ENCODE measurements at regions not wholly inside any gene's neighbourhood (a gene's known extent, or its start where the extent isn't known, plus 50 kb on each side); places are given as distances from the start of the nearest gene placed in this dataset.

- no peak for FAIRE-seq
- no peak for DNase-seq (ENCODE audit: insufficient read length)
- TF ChIP-seq TAF1 (IDR thresholded peaks at IDR 0.05; ENCODE audit: borderline replicate concordance, low read depth, low read length), result no peak
- TF ChIP-seq POLR2A (IDR thresholded peaks at IDR 0.05; ENCODE audit: low read depth, low read length), result no peak
- no peak for TF ChIP-seq POLR2AphosphoS5 (IDR thresholded peaks at IDR 0.05; ENCODE audit: low read depth, low read length)
Observed at GRCh38 chr1:177864538-177865305, 105.1 kb downstream of the SEC16B start.

- no peak for DNase-seq (ENCODE audit: insufficient read length)
- TF ChIP-seq TAF1 (IDR thresholded peaks at IDR 0.05; ENCODE audit: borderline replicate concordance, low read depth, low read length) (no peak), POLR2A (IDR thresholded peaks at IDR 0.05; ENCODE audit: low read depth, low read length) (no peak), POLR2AphosphoS5 (IDR thresholded peaks at IDR 0.05; ENCODE audit: low read depth, low read length) (no peak)
- no peak for FAIRE-seq
Observed at GRCh38 chr1:177863796-177864195, 106.1 kb downstream of the SEC16B start.

GRCh38 chr1:177862916-177863315 is 106.9 kb downstream of the SEC16B start:
- DNase-seq (ENCODE audit: insufficient read length) (no peak), FAIRE-seq (no peak)
- TF ChIP-seq POLR2AphosphoS5 (IDR thresholded peaks at IDR 0.05; ENCODE audit: low read depth, low read length) (no peak), TAF1 (IDR thresholded peaks at IDR 0.05; ENCODE audit: borderline replicate concordance, low read depth, low read length) (no peak)

GRCh38 chr1:177859572-177859971 is 110.3 kb downstream of the SEC16B start:
- TF ChIP-seq TAF1 (IDR thresholded peaks at IDR 0.05; ENCODE audit: borderline replicate concordance, low read depth, low read length), result no peak
- TF ChIP-seq POLR2A (IDR thresholded peaks at IDR 0.05; ENCODE audit: low read depth, low read length), result no peak
- TF ChIP-seq POLR2AphosphoS5 (IDR thresholded peaks at IDR 0.05; ENCODE audit: low read depth, low read length), result no peak
- no peak for FAIRE-seq
- DNase-seq (ENCODE audit: insufficient read length), result no peak

GRCh38 chr1:177858332-177858821 is 111.5 kb downstream of the SEC16B start:
- no peak for FAIRE-seq
- DNase-seq (ENCODE audit: insufficient read length), result no peak
- TF ChIP-seq POLR2AphosphoS5 (IDR thresholded peaks at IDR 0.05; ENCODE audit: low read depth, low read length) (no peak), POLR2A (IDR thresholded peaks at IDR 0.05; ENCODE audit: low read depth, low read length) (no peak), TAF1 (IDR thresholded peaks at IDR 0.05; ENCODE audit: borderline replicate concordance, low read depth, low read length) (no peak)

GRCh38 chr1:177857285-177857684 is 112.6 kb downstream of the SEC16B start:
- no peak for TF ChIP-seq POLR2AphosphoS5 (IDR thresholded peaks at IDR 0.05; ENCODE audit: low read depth, low read length)
- FAIRE-seq, result no peak
- no peak for DNase-seq (ENCODE audit: insufficient read length)

GRCh38 chr1:177854951-177855350 is 114.9 kb downstream of the SEC16B start:
- DNase-seq (ENCODE audit: insufficient read length), result no peak
- FAIRE-seq, result no peak
- no peak for TF ChIP-seq POLR2AphosphoS5 (IDR thresholded peaks at IDR 0.05; ENCODE audit: low read depth, low read length)
- TF ChIP-seq POLR2A (IDR thresholded peaks at IDR 0.05; ENCODE audit: low read depth, low read length), result no peak
- no peak for TF ChIP-seq TAF1 (IDR thresholded peaks at IDR 0.05; ENCODE audit: borderline replicate concordance, low read depth, low read length)

GRCh38 chr1:177849579-177850290 is 120.1 kb downstream of the SEC16B start:
- DNase-seq (ENCODE audit: insufficient read length) (no peak), FAIRE-seq (no peak)
- no peak for TF ChIP-seq TAF1 (IDR thresholded peaks at IDR 0.05; ENCODE audit: borderline replicate concordance, low read depth, low read length)
- TF ChIP-seq POLR2AphosphoS5 (IDR thresholded peaks at IDR 0.05; ENCODE audit: low read depth, low read length), result no peak
- TF ChIP-seq POLR2A (IDR thresholded peaks at IDR 0.05; ENCODE audit: low read depth, low read length), result no peak

GRCh38 chr1:177849130-177849529 is 120.7 kb downstream of the SEC16B start:
- FAIRE-seq (no peak), DNase-seq (ENCODE audit: insufficient read length) (no peak)
- TF ChIP-seq TAF1 (IDR thresholded peaks at IDR 0.05; ENCODE audit: borderline replicate concordance, low read depth, low read length) (no peak), POLR2AphosphoS5 (IDR thresholded peaks at IDR 0.05; ENCODE audit: low read depth, low read length) (no peak), POLR2A (IDR thresholded peaks at IDR 0.05; ENCODE audit: low read depth, low read length) (no peak)

- TF ChIP-seq POLR2AphosphoS5 (IDR thresholded peaks at IDR 0.05; ENCODE audit: low read depth, low read length) (no peak), POLR2A (IDR thresholded peaks at IDR 0.05; ENCODE audit: low read depth, low read length) (no peak), TAF1 (IDR thresholded peaks at IDR 0.05; ENCODE audit: borderline replicate concordance, low read depth, low read length) (no peak)
- FAIRE-seq (no peak), DNase-seq (ENCODE audit: insufficient read length) (no peak)
Observed at GRCh38 chr1:177848577-177848976, 121.3 kb downstream of the SEC16B start.

GRCh38 chr1:177847843-177848242 is 122.0 kb downstream of the SEC16B start:
- TF ChIP-seq POLR2AphosphoS5 (IDR thresholded peaks at IDR 0.05; ENCODE audit: low read depth, low read length), result no peak
- TF ChIP-seq TAF1 (IDR thresholded peaks at IDR 0.05; ENCODE audit: borderline replicate concordance, low read depth, low read length), result no peak
- no peak for TF ChIP-seq POLR2A (IDR thresholded peaks at IDR 0.05; ENCODE audit: low read depth, low read length)
- FAIRE-seq (no peak), DNase-seq (ENCODE audit: insufficient read length) (no peak)

Measured in GM12892 (cell line).